Coronary artery (tissue), 2 donors: ENCODE measurements at regions not wholly inside any gene's neighbourhood (a gene's known extent, or its start where the extent isn't known, plus 50 kb on each side); places are given as distances from the start of the nearest gene placed in this dataset.
A peak's percentile ranks its signal among the peaks of the same experiment; 100 is the strongest.

Experiments
- DNase-seq: peaks from one replicate; pipeline ENCODE4 v3.0.0-alpha.2; 2017; ENCODE audit warnings: low spot score
- H3K27ac ChIP-seq, 2 donors: fragments of 200-600 bp; sonication (generic); one replicate each; pipeline ENCODE4 v1.5.1; 2016 to 2019
- H3K4me3 ChIP-seq: fragments of 200-600 bp; sonication (generic); 2 replicates; pipeline ENCODE4 v1.5.1; 2016; ENCODE audit warnings: mild to moderate bottlenecking, moderate library complexity
- CTCF ChIP-seq: fragments of 200-600 bp; sonication (generic); IDR thresholded peaks from one replicate; pipeline ENCODE4 v1.5.1; 2019; ENCODE audit warnings: antibody characterized with exemption

GRCh38 chr1:70667494-70668170 lies 256.6 kb downstream of the CTH start:
- no peak overlapping the region for H3K4me3 ChIP-seq
- TF ChIP-seq CTCF = no peak
- H3K27ac ChIP-seq = no peak overlapping the region
- DNase-seq = no peak

GRCh38 chr1:70671006-70671405 lies 259.9 kb downstream of the CTH start:
- no peak for TF ChIP-seq CTCF
- Histone ChIP-seq H3K27ac (no peak overlapping the region), H3K4me3 (no peak overlapping the region)
- DNase-seq = no peak

GRCh38 chr1:70672442-70672888 lies 261.4 kb downstream of the CTH start:
- DNase-seq = no peak
- H3K27ac ChIP-seq = no peak overlapping the region
- H3K4me3 ChIP-seq = no peak overlapping the region
- no peak for TF ChIP-seq CTCF

- Histone ChIP-seq H3K4me3 (no peak overlapping the region), H3K27ac (no peak overlapping the region)
- DNase-seq = no peak
- no peak for TF ChIP-seq CTCF
These were observed 264.0 kb downstream of the CTH start for GRCh38 chr1:70674941-70675685.

GRCh38 chr1:70675737-70676156 lies 264.7 kb downstream of the CTH start:
- H3K27ac ChIP-seq = no peak overlapping the region
- DNase-seq = no peak
- H3K4me3 ChIP-seq = no peak overlapping the region
- no peak for TF ChIP-seq CTCF

- no peak for DNase-seq
- peak; percentile 81 for TF ChIP-seq CTCF
- H3K27ac ChIP-seq = no peak overlapping the region
- no peak overlapping the region for H3K4me3 ChIP-seq
These were observed 274.5 kb downstream of the CTH start for GRCh38 chr1:70685300-70686286.
